Muscle layer of duodenum (tissue), 2 donors: ENCODE measurements at regions not wholly inside any gene's neighbourhood (a gene's known extent, or its start where the extent isn't known, plus 50 kb on each side); places are given as distances from the start of the nearest gene placed in this dataset.
"Not testable (repeated sequence)": the region's sequence is repeated elsewhere in the genome, so short reads cannot be mapped to it uniquely, and the experiment has no call there.

ENCODE experiments used
- H3K27ac ChIP-seq: one replicate; pipeline ENCODE4 v1.7.0; 2013; ENCODE audit warnings: mild to moderate bottlenecking, low read length
- H3K27me3 ChIP-seq: one replicate; pipeline ENCODE4 v1.7.0; 2013; ENCODE audit warnings: low read depth, mild to moderate bottlenecking, control low read depth, low read length
- H3K36me3 ChIP-seq, 2 donors: one replicate each; pipeline ENCODE4 v1.7.0; 2013; ENCODE audit warnings: low read length in 2 of 2, control low read depth in 1 of 2, mild to moderate bottlenecking in 1 of 2; ENCODE audit not compliant: insufficient read depth in 2 of 2, control insufficient read depth in 1 of 2
- H3K4me1 ChIP-seq, 2 donors: one replicate each; pipeline ENCODE4 v1.7.0; 2013; ENCODE audit warnings: low read length in 2 of 2, mild to moderate bottlenecking in 2 of 2, control low read depth in 1 of 2, moderate library complexity in 1 of 2; ENCODE audit not compliant: insufficient read depth in 2 of 2, control insufficient read depth in 1 of 2
- H3K4me3 ChIP-seq, 2 donors: one replicate each; pipeline ENCODE4 v1.7.0; 2013; ENCODE audit warnings: low read length in 2 of 2, low read depth in 1 of 2, mild to moderate bottlenecking in 1 of 2
- H3K9me3 ChIP-seq, 2 donors: one replicate each; pipeline ENCODE4 v1.7.0; 2013; ENCODE audit warnings: low read length in 2 of 2, control low read depth in 1 of 2, mild to moderate bottlenecking in 1 of 2; ENCODE audit not compliant: control insufficient read depth in 1 of 2
- donor health status: healthy.

DNA sequence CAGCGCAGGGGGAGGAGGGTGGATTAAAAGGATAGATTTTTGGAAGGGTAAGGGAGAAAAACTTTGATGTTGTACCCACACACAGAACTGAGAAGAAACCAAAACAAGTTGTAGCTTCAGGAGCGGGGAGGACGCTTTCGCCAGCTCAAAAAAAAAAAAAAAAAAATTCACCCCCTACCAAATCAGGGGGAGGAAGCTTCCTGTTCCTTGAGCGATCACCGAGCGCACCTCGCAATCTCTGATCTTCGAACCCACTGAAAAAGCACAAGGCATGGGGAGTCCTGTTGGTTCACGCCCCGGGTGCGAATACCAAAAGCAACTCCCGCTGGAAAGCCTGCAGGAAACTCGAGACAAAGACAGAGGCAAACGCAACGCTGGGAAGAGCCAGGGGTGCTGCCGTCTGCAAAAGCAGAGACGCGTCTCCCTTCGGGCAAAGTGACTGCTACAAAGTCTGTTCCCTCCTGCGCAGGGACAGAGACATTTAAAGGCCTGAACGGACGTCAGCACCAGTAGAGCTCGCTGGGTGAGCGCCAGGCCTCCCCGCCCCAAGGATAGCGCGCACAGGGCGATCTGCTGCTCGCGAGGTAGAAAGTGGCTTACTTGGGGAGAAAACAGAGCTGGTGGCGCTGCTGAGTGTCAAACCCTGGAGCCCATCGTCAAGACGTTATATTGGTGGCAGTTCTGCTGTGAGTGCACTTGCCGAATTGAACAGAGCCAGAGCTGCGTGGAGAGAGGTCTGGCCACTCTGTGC, 190.4 kb downstream of the USP22 start:
- H3K27me3 ChIP-seq, result peaks cover 4% of the 10 kb centered on the region
- H3K4me3 ChIP-seq, result peak overlapping the region; percentile 37 to 58
- H3K4me1 ChIP-seq, result peaks cover 0 to 15% of the 10 kb centered on the region in 2 donors
- no peaks in the 10 kb centered on the region for H3K36me3 ChIP-seq
- H3K9me3 ChIP-seq, result no peaks in the 10 kb centered on the region
- no peak overlapping the region for H3K27ac ChIP-seq

GRCh38 chr17:20852990-20853370, 189.8 kb downstream of the USP22 start:
- Histone ChIP-seq H3K27me3 (peaks cover 4% of the 10 kb centered on the region), H3K4me3 (peak overlapping the region in 1 of 2 donors; percentile 58), H3K4me1 (peaks cover 0 to 15% of the 10 kb centered on the region in 2 donors), H3K9me3 (no peaks in the 10 kb centered on the region), H3K27ac (no peak overlapping the region), H3K36me3 (no peaks in the 10 kb centered on the region)

GRCh38 chr17:20855910-20856470, 186.8 kb downstream of the USP22 start:
- not testable (repeated sequence) for H3K27me3 ChIP-seq, H3K9me3 ChIP-seq, H3K36me3 ChIP-seq, H3K4me3 ChIP-seq, H3K27ac ChIP-seq
- H3K4me1 ChIP-seq, result peaks cover 0 to 15% of the 10 kb centered on the region in 2 donors

- not testable (repeated sequence) for H3K4me3 ChIP-seq, H3K9me3 ChIP-seq, H3K27me3 ChIP-seq, H3K27ac ChIP-seq, H3K36me3 ChIP-seq, H3K4me1 ChIP-seq
These were observed 176.2 kb downstream of the USP22 start for GRCh38 chr17:20866444-20867209.

- H3K27ac ChIP-seq, H3K4me3 ChIP-seq, H3K4me1 ChIP-seq, H3K9me3 ChIP-seq, H3K36me3 ChIP-seq, H3K27me3 ChIP-seq: not testable (repeated sequence)
These were observed 175.3 kb downstream of the USP22 start for GRCh38 chr17:20867436-20867937.

DNA sequence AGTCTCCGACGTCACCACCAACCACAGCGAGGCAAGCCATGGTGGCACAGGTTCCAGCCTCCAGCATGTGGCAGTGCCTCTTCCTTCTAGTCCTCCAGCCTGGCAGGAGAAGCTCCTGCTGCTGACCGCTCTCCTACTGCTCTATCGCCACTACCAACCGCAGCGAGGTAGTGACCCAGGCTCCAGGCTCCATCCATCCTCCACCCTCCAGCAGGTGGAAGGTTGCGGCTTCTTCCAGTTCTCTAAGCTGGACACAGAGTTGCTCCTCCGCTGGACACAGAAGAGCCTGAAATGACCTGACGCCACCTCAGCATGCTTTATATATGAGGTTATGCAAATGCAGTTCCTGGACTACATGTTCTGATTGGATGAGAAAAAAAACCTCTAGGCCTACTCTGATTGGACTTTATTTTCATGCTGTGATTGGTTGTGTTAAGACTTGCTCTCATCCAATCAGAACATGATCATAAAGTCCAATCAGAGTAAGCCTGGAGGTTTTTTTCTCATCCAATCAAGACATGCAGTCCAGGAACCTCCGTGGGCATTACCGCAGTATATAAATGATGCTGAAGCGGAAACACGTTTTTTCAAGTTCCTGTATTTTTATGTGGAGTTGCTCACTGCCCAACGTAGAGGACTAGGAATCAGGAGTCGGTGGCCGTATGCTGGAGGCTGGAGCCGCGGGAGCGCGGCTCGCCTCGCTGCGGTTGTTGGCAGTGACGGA, 174.7 kb downstream of the USP22 start:
- not testable (repeated sequence) for H3K4me3 ChIP-seq, H3K27ac ChIP-seq, H3K9me3 ChIP-seq, H3K36me3 ChIP-seq, H3K4me1 ChIP-seq, H3K27me3 ChIP-seq

- H3K36me3 ChIP-seq, H3K9me3 ChIP-seq, H3K27me3 ChIP-seq, H3K4me3 ChIP-seq, H3K4me1 ChIP-seq, H3K27ac ChIP-seq: not testable (repeated sequence)
These were observed 174.2 kb downstream of the USP22 start for GRCh38 chr17:20868662-20869007.

- not testable (repeated sequence) for H3K9me3 ChIP-seq, H3K4me1 ChIP-seq, H3K27ac ChIP-seq, H3K36me3 ChIP-seq, H3K27me3 ChIP-seq, H3K4me3 ChIP-seq
These were observed 169.6 kb downstream of the USP22 start for GRCh38 chr17:20873173-20873572.

- H3K4me3 ChIP-seq, H3K9me3 ChIP-seq, H3K4me1 ChIP-seq, H3K36me3 ChIP-seq, H3K27ac ChIP-seq, H3K27me3 ChIP-seq: not testable (repeated sequence)
These were observed 169.0 kb downstream of the USP22 start for GRCh38 chr17:20873688-20874328.

- not testable (repeated sequence) for H3K4me3 ChIP-seq, H3K27ac ChIP-seq, H3K4me1 ChIP-seq, H3K36me3 ChIP-seq, H3K27me3 ChIP-seq, H3K9me3 ChIP-seq
These were observed 165.4 kb downstream of the USP22 start for GRCh38 chr17:20877384-20877783.

- no peaks in the 10 kb centered on the region for H3K9me3 ChIP-seq
- H3K27me3 ChIP-seq, result no peaks in the 10 kb centered on the region
- H3K4me1 ChIP-seq, result no peaks in the 10 kb centered on the region
- H3K4me3 ChIP-seq, result no peak overlapping the region
- H3K36me3 ChIP-seq, result no peaks in the 10 kb centered on the region
- no peak overlapping the region for H3K27ac ChIP-seq
These were observed 152.5 kb downstream of the USP22 start for GRCh38 chr17:20890338-20890737.
